Left lung (tissue), 4 donors: ENCODE measurements at regions not wholly inside any gene's neighbourhood (a gene's known extent, or its start where the extent isn't known, plus 50 kb on each side); places are given as distances from the start of the nearest gene placed in this dataset.
A peak's percentile ranks its signal among the peaks of the same experiment; 100 is the strongest.

ENCODE experiments used
- ATAC-seq: fragments of 200-7000 bp; cut with Tn5 transposase; one replicate; pipeline ENCODE4 v1.9.1; 2020; ENCODE audit warnings: moderate library complexity
- DNase-seq, 4 donors: peaks; one replicate each; pipeline ENCODE4 v3.0.0-alpha.2; 2013 to 2020
- H3K27ac ChIP-seq, 2 donors: fragments of 200-600 bp; sonication (generic) in 1 of 2; one replicate each; pipeline versions ENCODE4 v1.5.0 to v1.8.0; 2020 to 2021
- H3K27me3 ChIP-seq, 2 donors: fragments of 200-600 bp; sonication (generic) in 1 of 2; one replicate each; pipeline versions ENCODE4 v1.5.0 to v1.8.0; 2020 to 2021
- H3K36me3 ChIP-seq, 2 donors: fragments of 200-600 bp; sonication (generic) in 1 of 2; one replicate each; pipeline versions ENCODE4 v1.5.0 to v1.8.0; 2020 to 2021
- H3K4me1 ChIP-seq, 2 donors: fragments of 200-600 bp; one replicate each; pipeline ENCODE4 v1.8.0; 2021
- H3K4me3 ChIP-seq, 2 donors: fragments of 200-600 bp; sonication (generic) in 1 of 2; one replicate each; pipeline versions ENCODE4 v1.5.0 to v1.8.0; 2020 to 2021; ENCODE audit warnings: mild to moderate bottlenecking in 1 of 2
- H3K9me3 ChIP-seq, 2 donors: fragments of 200-600 bp; sonication (generic) in 1 of 2; one replicate each; pipeline versions ENCODE4 v1.5.0 to v1.8.0; 2020 to 2021
- CTCF ChIP-seq, 2 donors: fragments of 200-600 bp; sonication (generic) in 1 of 2; IDR thresholded peaks; one replicate each; pipeline versions ENCODE4 v1.5.0 to v1.8.0; 2021; ENCODE audit warnings: antibody characterized with exemption in 2 of 2
- intact Hi-C, 2 donors: fragments of 100-400 bp; cut with DNase I; formaldehyde crosslinking; loops; one replicate each; pipeline versions ENCODE4 v1.11.2 to v1.14.2; 2022
- donor health status: DM: no; HTN: yes; CAD: no.
- donor health status: DM: no; HTN: no; CAD: no.

GRCh38 chr5:5770825-5771224 is 348.3 kb downstream of the ICE1 start:
- Histone ChIP-seq H3K27ac (no peak overlapping the region), H3K9me3 (no peaks in the 10 kb centered on the region), H3K27me3 (no peaks in the 10 kb centered on the region), H3K36me3 (no peaks in the 10 kb centered on the region), H3K4me1 (no peaks in the 10 kb centered on the region), H3K4me3 (no peak overlapping the region)
- ATAC-seq, result no peak
- no peak for TF ChIP-seq CTCF (IDR thresholded peaks at IDR 0.05)
- intact Hi-C loops, result no loop called here
- DNase-seq, result no peak

- Histone ChIP-seq H3K4me3 (no peak overlapping the region), H3K9me3 (no peaks in the 10 kb centered on the region), H3K27ac (no peak overlapping the region), H3K4me1 (no peaks in the 10 kb centered on the region), H3K36me3 (no peaks in the 10 kb centered on the region), H3K27me3 (no peaks in the 10 kb centered on the region)
- intact Hi-C loops, result no loop called here
- TF ChIP-seq CTCF (IDR thresholded peaks at IDR 0.05), result no peak
- ATAC-seq (peak; percentile 93), DNase-seq (peak in 1 of 4 donors; percentile 38)
Measured at GRCh38 chr5:5767286-5767928, 344.9 kb downstream of the ICE1 start.

- Histone ChIP-seq H3K27me3 (no peaks in the 10 kb centered on the region), H3K27ac (no peak overlapping the region), H3K36me3 (no peaks in the 10 kb centered on the region), H3K9me3 (no peaks in the 10 kb centered on the region), H3K4me3 (no peak overlapping the region), H3K4me1 (no peaks in the 10 kb centered on the region)
- no peak for TF ChIP-seq CTCF (IDR thresholded peaks at IDR 0.05)
- ATAC-seq (no peak), DNase-seq (no peak)
- intact Hi-C loops, result no loop called here
Measured at GRCh38 chr5:5765066-5765850, 342.8 kb downstream of the ICE1 start.

GRCh38 chr5:5764246-5764645 is 341.8 kb downstream of the ICE1 start:
- Histone ChIP-seq H3K27me3 (no peaks in the 10 kb centered on the region), H3K4me1 (no peaks in the 10 kb centered on the region), H3K27ac (no peak overlapping the region), H3K36me3 (no peaks in the 10 kb centered on the region), H3K9me3 (no peaks in the 10 kb centered on the region), H3K4me3 (no peak overlapping the region)
- intact Hi-C loops, result no loop called here
- no peak for TF ChIP-seq CTCF (IDR thresholded peaks at IDR 0.05)
- DNase-seq, result no peak
- no peak for ATAC-seq

GRCh38 chr5:5756762-5757161 is 334.3 kb downstream of the ICE1 start:
- Histone ChIP-seq H3K4me1 (no peaks in the 10 kb centered on the region), H3K9me3 (no peaks in the 10 kb centered on the region), H3K27ac (no peak overlapping the region), H3K36me3 (no peaks in the 10 kb centered on the region), H3K27me3 (no peaks in the 10 kb centered on the region), H3K4me3 (no peak overlapping the region)
- ATAC-seq (no peak), DNase-seq (no peak)
- intact Hi-C loops, result no loop called here
- no peak for TF ChIP-seq CTCF (IDR thresholded peaks at IDR 0.05)
